ENCODE measurements at regions not wholly inside any gene's neighbourhood (a gene's known extent, or its start where the extent isn't known, plus 50 kb on each side); places are given as distances from the start of the nearest gene placed in this dataset.

DNA sequence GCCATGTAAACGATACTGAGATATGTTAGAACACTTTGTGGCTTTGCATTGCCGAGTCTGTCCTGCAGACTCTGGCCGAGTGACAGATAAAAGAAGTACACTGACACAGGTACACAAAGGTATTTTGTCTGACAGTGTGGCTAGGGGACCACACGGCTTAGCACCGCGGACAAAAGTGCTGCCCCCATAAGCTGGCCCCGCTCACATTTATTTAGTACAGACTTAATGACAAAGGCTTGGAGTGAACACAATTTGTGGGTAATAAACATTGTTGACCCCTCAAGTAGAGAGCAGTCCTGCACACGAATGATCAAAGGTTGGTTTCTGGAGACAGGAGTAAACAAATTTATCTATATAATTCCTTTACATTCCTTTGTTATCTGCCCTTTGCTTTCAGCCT is 976.8 kb downstream of the TRAM1L1 start:
- WGBS (ENCODE audit: extremely low coverage, insufficient read length, low lambda C conversion rate): no CpG with 5 or more reads among the region's 8 CpGs
- no peaks in the 10 kb centered on the region for H3K9me3 Mint-ChIP-seq

More for the DNA sequence above, 976.8 kb downstream of the TRAM1L1 start:
- DNase-seq: no peak
- H3K4me1 Mint-ChIP-seq: no peaks in the 10 kb centered on the region
- H3K4ac ChIP-seq (ENCODE audit: low read depth, low read length): no peak overlapping the region
- H2BK15ac ChIP-seq (ENCODE audit: low read depth, low read length): no peak overlapping the region
- no peaks in the 10 kb centered on the region for H3K27me3 ChIP-seq (ENCODE audit: insufficient read depth, low read length)
- H3K4me3 Mint-ChIP-seq: no peak overlapping the region
- no peaks in the 10 kb centered on the region for H3K4me1 ChIP-seq (ENCODE audit: insufficient read depth, low read length)
- H2BK120ac ChIP-seq (ENCODE audit: low read depth, low read length, poor library complexity, severe bottlenecking): no peak overlapping the region
- H3K79me1 ChIP-seq (ENCODE audit: insufficient read depth, low read depth, low read length, poor library complexity, severe bottlenecking): no peaks in the 10 kb centered on the region
- H3K9ac ChIP-seq (ENCODE audit: extremely low read depth, insufficient read length, low read length): no peak overlapping the region
- no peak overlapping the region for H2BK12ac ChIP-seq (ENCODE audit: insufficient read length, low read depth, low read length)
- no peak overlapping the region for H3T11ph ChIP-seq (ENCODE audit: low read length)
- no peak overlapping the region for H3K14ac ChIP-seq (ENCODE audit: insufficient read depth, low read length)
- TF ChIP-seq, protein P1, sequence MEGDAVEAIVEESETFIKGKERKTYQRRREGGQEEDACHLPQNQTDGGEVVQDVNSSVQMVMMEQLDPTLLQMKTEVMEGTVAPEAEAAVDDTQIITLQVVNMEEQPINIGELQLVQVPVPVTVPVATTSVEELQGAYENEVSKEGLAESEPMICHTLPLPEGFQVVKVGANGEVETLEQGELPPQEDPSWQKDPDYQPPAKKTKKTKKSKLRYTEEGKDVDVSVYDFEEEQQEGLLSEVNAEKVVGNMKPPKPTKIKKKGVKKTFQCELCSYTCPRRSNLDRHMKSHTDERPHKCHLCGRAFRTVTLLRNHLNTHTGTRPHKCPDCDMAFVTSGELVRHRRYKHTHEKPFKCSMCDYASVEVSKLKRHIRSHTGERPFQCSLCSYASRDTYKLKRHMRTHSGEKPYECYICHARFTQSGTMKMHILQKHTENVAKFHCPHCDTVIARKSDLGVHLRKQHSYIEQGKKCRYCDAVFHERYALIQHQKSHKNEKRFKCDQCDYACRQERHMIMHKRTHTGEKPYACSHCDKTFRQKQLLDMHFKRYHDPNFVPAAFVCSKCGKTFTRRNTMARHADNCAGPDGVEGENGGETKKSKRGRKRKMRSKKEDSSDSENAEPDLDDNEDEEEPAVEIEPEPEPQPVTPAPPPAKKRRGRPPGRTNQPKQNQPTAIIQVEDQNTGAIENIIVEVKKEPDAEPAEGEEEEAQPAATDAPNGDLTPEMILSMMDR (conservative IDR thresholded peaks at IDR 0.05): no peak
- H3K27me3 Mint-ChIP-seq (ENCODE audit: low read depth): no peaks in the 10 kb centered on the region
- no peak overlapping the region for H4K5ac ChIP-seq (ENCODE audit: insufficient read length, low read depth, low read length)
- H3K4me2 ChIP-seq (ENCODE audit: insufficient read depth, insufficient read length, low read length): no peak overlapping the region
- no peak overlapping the region for H4K8ac ChIP-seq (replicated peaks; ENCODE audit: insufficient read length, low read depth, low read length)
- H3K27ac Mint-ChIP-seq: no peak overlapping the region
- H3K27ac ChIP-seq (ENCODE audit: insufficient read length, low read depth, low read length): no peak overlapping the region
- H3K36me3 Mint-ChIP-seq (ENCODE audit: insufficient read depth in 1 of 3, low read depth in 3 of 3): no peaks in the 10 kb centered on the region
- no peaks in the 10 kb centered on the region for H4K20me1 ChIP-seq (ENCODE audit: control insufficient read depth, insufficient read depth, insufficient read length)
- H3K23me2 ChIP-seq (ENCODE audit: insufficient read length, low read depth, low read length, poor library complexity, severe bottlenecking): no peaks in the 10 kb centered on the region
- no peak overlapping the region for H3K18ac ChIP-seq (ENCODE audit: insufficient read length, low read depth, low read length)
- no peak overlapping the region for H3K56ac ChIP-seq (ENCODE audit: insufficient read length, low read depth, low read length)
- H4K91ac ChIP-seq (ENCODE audit: insufficient read length, low read depth, low read length): no peak overlapping the region
- no peak overlapping the region for H3K23ac ChIP-seq (ENCODE audit: insufficient read length, low read depth, low read length)
- H2AFZ ChIP-seq (ENCODE audit: low read length): no peak overlapping the region
- no peak overlapping the region for H2BK5ac ChIP-seq (ENCODE audit: insufficient read length, low read length)
- no peaks in the 10 kb centered on the region for H3K79me2 ChIP-seq (ENCODE audit: insufficient read depth, low read length)
- no peak overlapping the region for H2AK5ac ChIP-seq (ENCODE audit: insufficient read length, low read length)
- H2BK20ac ChIP-seq (ENCODE audit: low read depth, low read length, poor library complexity, severe bottlenecking): no peak overlapping the region
- H3K9me3 ChIP-seq (ENCODE audit: control insufficient read depth, low read depth, low read length): no peaks in the 10 kb centered on the region
